IPS DF 4.7 (cell line): ENCODE measurements at regions not wholly inside any gene's neighbourhood (a gene's known extent, or its start where the extent isn't known, plus 50 kb on each side); places are given as distances from the start of the nearest gene placed in this dataset.

Source experiments
- DNase-seq: peaks from one replicate; pipeline ENCODE4 v3.0.0-alpha.2; 2013; ENCODE audit warnings: low spot score; ENCODE audit errors: extremely low read depth

DNA sequence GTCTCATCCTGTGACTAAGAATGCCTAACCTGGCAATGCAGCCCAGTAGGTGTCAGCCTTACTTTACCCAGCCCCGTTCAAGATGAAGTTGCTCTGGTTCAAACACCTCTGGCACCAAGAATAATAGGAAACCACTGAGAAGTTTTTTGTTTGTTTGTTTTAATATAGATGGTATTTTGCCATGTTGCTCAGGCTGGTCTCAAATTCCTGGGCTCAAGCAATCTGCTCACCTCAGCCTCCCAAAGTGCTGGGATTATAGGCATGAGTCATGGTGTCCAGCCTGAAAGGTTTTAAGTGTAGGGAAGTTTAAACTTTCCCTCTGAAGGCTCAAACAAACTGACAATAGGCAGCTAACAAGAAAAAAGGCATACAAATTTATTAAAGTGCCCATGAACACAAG is 51.2 kb upstream of the ABCC4 start:
- DNase-seq: no peak

DNA sequence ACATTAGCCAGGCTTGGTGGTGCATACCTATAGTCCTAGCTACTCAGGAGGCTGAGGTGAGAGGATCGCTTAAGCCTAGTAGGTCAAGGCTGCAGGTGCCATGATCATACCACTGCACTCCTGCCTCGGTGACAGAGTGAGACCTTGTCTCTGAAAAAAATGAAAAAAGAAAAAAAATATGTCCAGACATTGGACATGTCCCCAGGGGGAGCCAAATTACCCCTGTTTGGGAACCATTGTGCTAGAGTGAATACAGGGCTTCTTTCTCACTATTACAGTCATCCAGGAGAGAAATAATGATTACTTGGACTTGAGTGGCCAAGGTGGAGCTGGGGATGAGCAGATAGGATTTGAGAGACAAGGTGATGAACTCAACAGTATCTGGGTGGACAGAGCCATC is 52.9 kb upstream of the ABCC4 start:
- no peak for DNase-seq

GRCh38 chr13:95354680-95355487 is 53.6 kb upstream of the ABCC4 start:
- no peak for DNase-seq

- no peak for DNase-seq
These were observed 54.2 kb upstream of the ABCC4 start for GRCh38 chr13:95355494-95355893.

DNA sequence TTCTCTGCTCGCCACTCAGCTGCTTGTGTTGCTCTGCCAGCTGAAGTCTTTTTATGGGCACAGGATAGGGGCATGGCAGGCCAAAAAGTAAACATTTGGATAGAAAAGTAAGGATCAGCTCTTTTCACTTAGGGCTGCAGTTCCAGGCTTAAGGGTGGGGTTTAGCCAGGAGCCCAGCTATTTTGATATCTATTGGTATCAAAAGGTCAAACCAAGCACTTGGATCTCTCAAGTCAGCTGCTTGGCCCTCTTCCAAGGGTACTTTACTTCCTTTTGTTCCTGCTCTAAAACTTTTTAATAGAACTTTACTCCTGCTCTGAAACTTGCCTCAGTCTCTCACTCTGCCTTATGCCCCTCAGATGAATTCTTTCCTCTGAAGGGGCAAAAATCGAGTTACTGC is 55.7 kb upstream of the ABCC4 start:
- DNase-seq: no peak

GRCh38 chr13:95357875-95358274 is 56.6 kb upstream of the ABCC4 start:
- no peak for DNase-seq

GRCh38 chr13:95360052-95360451 is 58.8 kb upstream of the ABCC4 start:
- no peak for DNase-seq

- no peak for DNase-seq
These were observed 59.3 kb upstream of the ABCC4 start for GRCh38 chr13:95360464-95361097.

GRCh38 chr13:95361686-95362085 is 60.4 kb upstream of the ABCC4 start:
- no peak for DNase-seq

- DNase-seq: no peak
These were observed 61.4 kb upstream of the ABCC4 start for GRCh38 chr13:95362666-95363065.

DNA sequence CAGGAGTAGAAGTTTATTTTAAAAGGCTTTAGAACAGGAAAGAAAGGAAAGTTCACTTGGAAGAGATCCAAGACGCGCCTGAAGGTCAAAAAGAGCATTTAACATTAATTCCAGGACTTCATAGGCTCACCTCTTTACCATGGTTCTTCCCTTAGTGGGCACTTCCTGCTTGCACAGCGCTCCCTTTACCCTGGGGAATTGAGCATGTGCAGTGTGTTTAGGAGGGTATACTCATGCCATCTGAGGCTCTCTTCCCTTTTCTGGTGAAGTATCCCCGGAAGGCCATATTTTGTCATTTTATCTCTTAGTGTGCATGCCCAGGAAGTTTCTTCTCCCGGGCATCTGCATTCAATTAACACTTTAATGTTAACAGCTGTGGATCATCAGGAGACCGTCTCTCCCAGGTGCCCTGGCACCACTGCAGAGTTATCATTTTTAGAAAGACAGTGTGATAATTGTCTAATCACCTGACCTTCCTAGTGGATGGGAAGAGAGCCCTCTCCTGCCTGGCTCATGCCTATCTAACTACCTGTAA is 66.1 kb upstream of the ABCC4 start:
- no peak for DNase-seq

DNA sequence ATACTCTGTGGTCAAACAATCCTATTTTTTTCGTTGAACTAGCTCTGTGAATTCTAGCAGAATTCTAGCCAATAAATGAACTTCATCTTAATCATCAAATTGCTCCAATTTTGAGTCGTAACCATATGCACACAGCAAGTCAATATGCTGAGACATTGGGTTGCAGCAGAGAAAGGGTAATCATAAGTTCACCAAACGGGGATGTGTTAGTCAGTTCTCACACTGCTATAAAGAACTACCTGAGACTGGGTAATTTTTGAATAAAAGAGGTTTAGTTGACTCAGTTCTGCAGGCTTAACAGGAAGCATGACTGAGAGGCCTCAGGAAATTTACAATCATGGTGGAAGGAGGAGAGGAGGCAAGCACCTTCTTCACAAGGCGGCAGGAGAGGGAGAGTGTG is 67.7 kb upstream of the ABCC4 start:
- no peak for DNase-seq

DNA sequence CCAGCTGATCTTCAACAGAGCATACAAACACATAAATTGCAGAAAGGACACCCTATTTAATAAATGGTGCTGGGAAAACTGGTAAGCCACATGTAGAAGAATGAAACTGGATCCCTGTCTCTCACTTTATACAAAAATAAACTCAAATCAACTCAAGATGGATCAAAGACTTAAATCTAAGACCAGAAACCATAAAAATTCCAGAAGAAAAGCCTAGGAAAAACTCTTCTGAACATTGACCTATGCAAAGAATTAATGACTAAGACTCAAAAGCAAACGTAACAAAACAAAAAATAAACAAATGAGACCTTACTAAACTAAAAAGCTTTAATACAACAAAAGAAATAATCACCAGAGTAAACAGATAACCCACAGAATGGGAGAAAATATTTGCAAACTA is 74.5 kb upstream of the ABCC4 start:
- DNase-seq: no peak

- no peak for DNase-seq
These were observed 77.4 kb upstream of the ABCC4 start for GRCh38 chr13:95378603-95379002.

DNA sequence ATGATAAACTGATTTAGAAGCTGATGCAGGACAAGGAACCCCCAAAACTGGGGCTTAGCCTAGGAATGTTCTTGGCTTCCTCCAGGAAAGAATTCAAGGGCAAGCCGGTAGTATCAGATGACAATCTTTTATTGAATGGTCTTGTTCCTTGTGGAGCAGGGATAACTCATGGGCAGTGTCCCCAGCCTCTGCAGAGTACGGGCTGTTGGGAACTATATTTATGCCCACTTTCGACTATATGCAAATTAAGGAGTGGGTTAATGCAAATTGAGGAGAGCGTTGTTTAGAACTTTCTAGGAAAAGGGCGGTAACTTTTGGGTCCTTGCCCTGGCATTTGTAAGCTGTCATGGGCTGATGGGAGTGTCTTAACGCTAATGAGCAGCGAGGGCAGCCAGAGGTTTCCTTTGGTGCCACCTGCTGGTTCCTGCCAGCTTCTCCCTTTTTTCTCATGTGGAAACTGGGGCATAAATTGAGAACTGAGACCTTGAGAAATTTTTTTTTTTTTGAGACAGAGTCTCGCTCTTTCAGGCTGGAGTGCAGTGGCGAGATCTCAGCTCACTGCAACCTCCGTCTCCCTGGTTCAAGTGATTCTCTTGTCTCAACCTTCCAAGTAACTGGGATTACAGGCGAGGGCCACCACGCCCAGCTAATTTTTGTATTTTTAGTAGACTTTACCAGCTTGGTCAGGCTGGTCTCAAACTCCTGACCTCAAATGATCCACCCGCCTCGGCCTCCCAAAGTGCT is 79.4 kb upstream of the ABCC4 start:
- peak; percentile 68 for DNase-seq

- DNase-seq: no peak
These were observed 79.9 kb upstream of the ABCC4 start for GRCh38 chr13:95381212-95381527.

DNA sequence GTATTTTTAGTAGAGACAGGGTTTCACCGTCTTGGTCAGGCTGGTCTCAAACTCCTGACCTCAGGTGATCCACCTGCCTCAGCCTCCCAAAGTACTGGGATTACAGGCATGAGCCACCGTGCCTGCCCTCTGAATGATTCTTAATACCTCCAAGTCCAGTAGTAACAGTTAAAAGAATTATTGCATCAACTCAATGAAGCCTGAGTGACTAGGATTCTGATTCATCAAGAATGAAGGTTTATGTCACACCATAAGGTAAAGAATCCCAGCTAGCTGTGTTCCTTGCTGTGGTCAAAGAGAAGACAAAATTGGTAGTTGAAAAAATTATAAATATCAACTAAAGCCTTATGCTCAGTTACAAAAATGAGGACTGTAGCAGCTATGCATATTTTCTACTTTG is 81.2 kb upstream of the ABCC4 start:
- DNase-seq: no peak

- no peak for DNase-seq
These were observed 81.7 kb upstream of the ABCC4 start for GRCh38 chr13:95382916-95383315.

GRCh38 chr13:95385373-95385772 is 84.1 kb upstream of the ABCC4 start:
- no peak for DNase-seq

- DNase-seq: no peak
These were observed 84.5 kb upstream of the ABCC4 start for GRCh38 chr13:95385798-95386197.

DNA sequence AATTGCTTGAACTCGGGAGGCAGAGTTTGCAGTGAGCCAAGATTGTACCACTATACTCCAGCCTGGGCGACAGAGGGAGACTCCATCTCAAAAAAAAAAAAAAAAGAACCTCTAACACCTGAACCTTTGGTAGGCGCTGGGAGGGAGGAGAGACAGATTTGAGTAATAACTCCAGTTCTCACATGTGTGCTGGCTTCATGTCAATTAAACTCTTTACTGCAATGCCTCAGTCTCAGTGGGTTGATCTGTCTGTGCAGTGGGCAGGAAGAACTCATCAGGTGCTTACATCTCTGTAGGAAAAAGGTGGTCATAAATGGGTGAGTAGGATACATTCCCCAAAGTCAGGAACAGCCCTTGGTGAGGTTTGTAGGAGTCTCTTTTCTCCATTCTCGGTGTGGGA is 85.1 kb upstream of the ABCC4 start:
- no peak for DNase-seq

- DNase-seq: no peak
These were observed 86.5 kb upstream of the ABCC4 start for GRCh38 chr13:95387733-95388207.
